SK-N-SH (cell line): ENCODE measurements at regions not wholly inside any gene's neighbourhood (a gene's known extent, or its start where the extent isn't known, plus 50 kb on each side); places are given as distances from the start of the nearest gene placed in this dataset.

ENCODE experiments used
- CTCF ChIA-PET: fragments of 300-600, 350-600 bp; formaldehyde crosslinking; extraction: SDS; loops from one replicate; lab custom pipeline; 2021; lab: Yijun Ruan, JAX
- POLR2A ChIA-PET: fragments of 350-600 bp; sonication (Branson Sonifier 250); formaldehyde crosslinking; extraction: SDS; loops from one replicate; lab custom pipeline; 2020; ENCODE audit warnings: antibody characterized with exemption, inconsistent platforms; lab: Yijun Ruan, JAX
- DNase-seq: peaks from one replicate; pipeline ENCODE4 v3.0.0; 2012
- H2AFZ ChIP-seq: fragments of 200-600 bp; sonication (generic); 2 replicates; pipeline ENCODE4 v1.8.1; 2016; ENCODE audit warnings: antibody characterized with exemption, mild to moderate bottlenecking, low read depth
- H3F3A ChIP-seq: fragments of 200-600 bp; sonication (generic); replicated peaks from 2 replicates; pipeline ENCODE3; 2016; ENCODE audit warnings: antibody characterized with exemption, mild to moderate bottlenecking; ENCODE audit not compliant: insufficient read depth
- H3K27ac ChIP-seq, 2 experiments: fragments of 200-500 bp in 1 of 2; fragments of 200-600 bp in 1 of 2; sonication (Bioruptor generic) in 1 of 2; sonication (generic), shearing (Covaris generic) in 1 of 2; 2 replicates each; pipeline versions ENCODE4 v1.5.1 to v1.6.1; 2014 to 2016; ENCODE audit warnings: low read depth in 2 of 2, inconsistent platforms in 1 of 2, low read length in 1 of 2, mild to moderate bottlenecking in 1 of 2, mixed read lengths in 1 of 2
- H3K27me3 ChIP-seq: fragments of 200-600 bp; sonication (generic), shearing (Covaris generic); 2 replicates; pipeline ENCODE4 v1.6.1; 2016; ENCODE audit warnings: mixed run types; ENCODE audit not compliant: insufficient read depth
- H3K36me3 ChIP-seq, 2 experiments: fragments of 200-500 bp in 1 of 2; fragments of 200-600 bp in 1 of 2; sonication (Bioruptor generic) in 1 of 2; sonication (generic) in 1 of 2; replicated peaks in 1 of 2; 2 replicates each; pipeline versions ENCODE3 to v1.5.1; 2014 to 2016; ENCODE audit warnings: low read length in 1 of 2, mild to moderate bottlenecking in 1 of 2; ENCODE audit not compliant: insufficient read depth in 2 of 2, control insufficient read depth in 1 of 2
- H3K4me1 ChIP-seq, 2 experiments: fragments of 200-500 bp in 1 of 2; fragments of 200-600 bp in 1 of 2; sonication (Bioruptor generic) in 1 of 2; sonication (generic), shearing (Covaris generic) in 1 of 2; 2 replicates each; pipeline versions ENCODE4 v1.5.1 to v1.6.1; 2014 to 2016; ENCODE audit warnings: low read depth in 1 of 2, low read length in 1 of 2, mixed run types in 1 of 2; ENCODE audit not compliant: insufficient read depth in 2 of 2, control insufficient read depth in 1 of 2
- H3K4me2 ChIP-seq: fragments of 200-600 bp; sonication (generic), shearing (Covaris generic); 2 replicates; pipeline ENCODE4 v1.6.1; 2017; ENCODE audit warnings: mixed run types
- H3K4me3 ChIP-seq, 2 experiments: fragments of 200-500 bp in 1 of 2; fragments of 200-600 bp in 1 of 2; sonication (Bioruptor generic) in 1 of 2; sonication (generic), shearing (Covaris generic) in 1 of 2; 2 replicates each; pipeline versions ENCODE4 v1.5.1 to v1.8.1; 2014 to 2016; ENCODE audit warnings: low read depth in 2 of 2, inconsistent platforms in 1 of 2, low read length in 1 of 2, mild to moderate bottlenecking in 1 of 2, mixed read lengths in 1 of 2, moderate library complexity in 1 of 2
- H3K79me2 ChIP-seq: fragments of 200-600 bp; sonication (generic); 2 replicates; pipeline ENCODE4 v1.8.1; 2017; ENCODE audit warnings: mild to moderate bottlenecking; ENCODE audit not compliant: insufficient read depth
- H3K9ac ChIP-seq: fragments of 200-600 bp; sonication (generic); 2 replicates; pipeline ENCODE4 v1.6.1; 2017; ENCODE audit warnings: mixed run types
- H3K9me2 ChIP-seq: fragments of 200-600 bp; sonication (generic); 2 replicates; pipeline ENCODE4 v1.6.1; 2017; ENCODE audit warnings: mixed run types
- H3K9me3 ChIP-seq: fragments of 200-600 bp; sonication (generic); 2 replicates; pipeline ENCODE4 v1.6.1; 2017; ENCODE audit warnings: mixed run types, mild to moderate bottlenecking, moderate library complexity
- H4K20me1 ChIP-seq: fragments of 200-600 bp; sonication (generic); 2 replicates; pipeline ENCODE4 v1.6.1; 2017; ENCODE audit warnings: mild to moderate bottlenecking, mixed run types; ENCODE audit not compliant: insufficient read depth
- CHD2 ChIP-seq: fragments of 150-350 bp; IDR thresholded peaks from 2 replicates; pipeline ENCODE4 v1.6.1; 2018; ENCODE audit warnings: low read length; ENCODE audit not compliant: partially characterized antibody
- ELF1 ChIP-seq: IDR thresholded peaks from 2 replicates; pipeline ENCODE4 v1.4.0; 2012
- FOXM1 ChIP-seq: IDR thresholded peaks from 2 replicates; pipeline ENCODE4 v1.4.0; 2012; ENCODE audit warnings: low read depth, mild to moderate bottlenecking
- IRF3 ChIP-seq: fragments of 150-350 bp; IDR thresholded peaks from 2 replicates; pipeline ENCODE4 v1.6.1; 2016; ENCODE audit warnings: mild to moderate bottlenecking, low read depth, low read length
- JUND ChIP-seq: IDR thresholded peaks from 2 replicates; pipeline ENCODE4 v1.4.0; 2012
- MEF2A ChIP-seq: IDR thresholded peaks from 2 replicates; pipeline ENCODE4 v1.4.0; 2012; ENCODE audit warnings: low read depth, borderline replicate concordance
- MXI1 ChIP-seq: IDR thresholded peaks from 2 replicates; pipeline ENCODE4 v1.6.1; 2012; ENCODE audit warnings: mild to moderate bottlenecking, low read depth, low read length, improper control_type of control experiment
- NFIC ChIP-seq: IDR thresholded peaks from 2 replicates; pipeline ENCODE4 v1.4.0; 2012; ENCODE audit warnings: borderline replicate concordance
- RCOR1 ChIP-seq: fragments of 150-350 bp; IDR thresholded peaks from 2 replicates; pipeline ENCODE4 v1.6.1; 2017; ENCODE audit warnings: antibody characterized with exemption, low read length
- REST ChIP-seq: IDR thresholded peaks from 2 replicates; pipeline ENCODE4 v1.6.1; 2012; ENCODE audit warnings: mild to moderate bottlenecking, low read depth, low read length, moderate library complexity
- RFX5 ChIP-seq: IDR thresholded peaks from 2 replicates; pipeline ENCODE4 v1.6.1; 2012; ENCODE audit warnings: mild to moderate bottlenecking, improper control_type of control experiment, low read length
- TAF1 ChIP-seq: IDR thresholded peaks from 2 replicates; pipeline ENCODE4 v1.6.1; 2012; ENCODE audit warnings: low read depth, mild to moderate bottlenecking, low read length, moderate library complexity, borderline replicate concordance
- TEAD4 ChIP-seq: IDR thresholded peaks from 2 replicates; pipeline ENCODE4 v1.4.0; 2012; ENCODE audit warnings: mild to moderate bottlenecking, borderline replicate concordance; ENCODE audit not compliant: insufficient read depth
- USF1 ChIP-seq: IDR thresholded peaks from 2 replicates; pipeline ENCODE4 v1.4.0; 2012; ENCODE audit warnings: low read depth, borderline replicate concordance
- WGBS: methylation state at CpG from one replicate; pipeline ENCODE4 v1.1.6; 2017; ENCODE audit warnings: low lambda C conversion rate; 5-methylcytosine and 5-hydroxymethylcytosine counted together

GRCh38 chr18:55128437-55128836 is 169.2 kb upstream of the CCDC68 start:
- no peaks in the 10 kb centered on the region for H3K27me3 ChIP-seq
- H3K4me3 ChIP-seq = no peak overlapping the region
- H3K9me3 ChIP-seq = no peaks in the 10 kb centered on the region
- H3K36me3 ChIP-seq = no peaks in the 10 kb centered on the region
- no peak overlapping the region for H3K27ac ChIP-seq
- no peak for DNase-seq
- H3K9me2 ChIP-seq = no peaks in the 10 kb centered on the region
- WGBS = 78% methylated on average over 3 of the region's 3 CpGs
- H3F3A ChIP-seq = peaks cover 16% of the 10 kb centered on the region
- no peaks in the 10 kb centered on the region for H3K79me2 ChIP-seq
- H3K9ac ChIP-seq = no peak overlapping the region
- H2AFZ ChIP-seq = no peak overlapping the region; the same call in 1 of the 2 replicates
- no peak for TF ChIP-seq ELF1
- no peak for TF ChIP-seq CHD2
- no peak for TF ChIP-seq RCOR1
- no peak for TF ChIP-seq RFX5
- TF ChIP-seq TAF1 = no peak
- no peak for TF ChIP-seq MEF2A
- TF ChIP-seq NFIC = no peak
- no peak for TF ChIP-seq MXI1
- TF ChIP-seq IRF3 = no peak
- TF ChIP-seq TEAD4 = no peak
- no peak for TF ChIP-seq JUND
- TF ChIP-seq REST = no peak
- no peak for TF ChIP-seq USF1
- no peak for TF ChIP-seq FOXM1
- no peaks in the 10 kb centered on the region for H4K20me1 ChIP-seq
- H3K4me2 ChIP-seq = no peak overlapping the region
- peaks cover 0 to 13% of the 10 kb centered on the region in 2 experiments; a peak in 1 of 4 replicates for H3K4me1 ChIP-seq
- POLR2A ChIA-PET = no interaction called here
- CTCF ChIA-PET = no interaction called here
